ENCODE measurements at regions not wholly inside any gene's neighbourhood (a gene's known extent, or its start where the extent isn't known, plus 50 kb on each side); places are given as distances from the start of the nearest gene placed in this dataset.

DNA sequence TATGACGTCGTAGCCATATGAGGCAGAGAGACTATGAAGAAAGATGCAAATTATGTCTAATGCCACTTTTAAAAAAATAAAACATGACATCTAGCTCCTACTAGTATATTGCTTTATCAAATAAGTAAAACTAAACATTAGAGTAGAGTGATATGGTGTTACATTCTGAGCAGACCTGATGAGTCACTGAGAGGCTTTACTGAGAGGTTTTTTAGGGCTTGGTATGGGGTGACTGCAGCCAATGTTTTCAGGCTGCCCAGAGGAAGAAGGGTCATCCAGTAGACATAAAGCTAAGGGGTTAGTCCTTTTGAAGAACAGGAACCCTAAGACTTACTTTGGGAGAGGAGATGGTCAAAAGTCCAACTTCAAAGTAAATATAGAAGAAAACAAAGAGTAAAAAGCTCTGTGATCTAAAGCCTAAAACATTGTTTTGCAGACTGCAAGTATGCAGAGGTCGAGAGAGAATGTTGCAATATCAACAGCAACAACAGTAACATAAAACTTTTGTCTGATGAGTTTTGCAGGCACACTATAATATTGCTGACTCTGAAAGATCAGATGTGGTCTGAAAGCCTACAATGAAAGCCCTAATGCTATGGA lies 774.7 kb downstream of the TMTC2 start:
- TF ChIP-seq POLR2AphosphoS5 (IDR thresholded peaks at IDR 0.05; ENCODE audit: low read depth, low read length): no peak
- no peak for TF ChIP-seq SIN3A (IDR thresholded peaks at IDR 0.05; ENCODE audit: borderline replicate concordance, insufficient read depth, low read length)
- TF ChIP-seq, protein P1, sequence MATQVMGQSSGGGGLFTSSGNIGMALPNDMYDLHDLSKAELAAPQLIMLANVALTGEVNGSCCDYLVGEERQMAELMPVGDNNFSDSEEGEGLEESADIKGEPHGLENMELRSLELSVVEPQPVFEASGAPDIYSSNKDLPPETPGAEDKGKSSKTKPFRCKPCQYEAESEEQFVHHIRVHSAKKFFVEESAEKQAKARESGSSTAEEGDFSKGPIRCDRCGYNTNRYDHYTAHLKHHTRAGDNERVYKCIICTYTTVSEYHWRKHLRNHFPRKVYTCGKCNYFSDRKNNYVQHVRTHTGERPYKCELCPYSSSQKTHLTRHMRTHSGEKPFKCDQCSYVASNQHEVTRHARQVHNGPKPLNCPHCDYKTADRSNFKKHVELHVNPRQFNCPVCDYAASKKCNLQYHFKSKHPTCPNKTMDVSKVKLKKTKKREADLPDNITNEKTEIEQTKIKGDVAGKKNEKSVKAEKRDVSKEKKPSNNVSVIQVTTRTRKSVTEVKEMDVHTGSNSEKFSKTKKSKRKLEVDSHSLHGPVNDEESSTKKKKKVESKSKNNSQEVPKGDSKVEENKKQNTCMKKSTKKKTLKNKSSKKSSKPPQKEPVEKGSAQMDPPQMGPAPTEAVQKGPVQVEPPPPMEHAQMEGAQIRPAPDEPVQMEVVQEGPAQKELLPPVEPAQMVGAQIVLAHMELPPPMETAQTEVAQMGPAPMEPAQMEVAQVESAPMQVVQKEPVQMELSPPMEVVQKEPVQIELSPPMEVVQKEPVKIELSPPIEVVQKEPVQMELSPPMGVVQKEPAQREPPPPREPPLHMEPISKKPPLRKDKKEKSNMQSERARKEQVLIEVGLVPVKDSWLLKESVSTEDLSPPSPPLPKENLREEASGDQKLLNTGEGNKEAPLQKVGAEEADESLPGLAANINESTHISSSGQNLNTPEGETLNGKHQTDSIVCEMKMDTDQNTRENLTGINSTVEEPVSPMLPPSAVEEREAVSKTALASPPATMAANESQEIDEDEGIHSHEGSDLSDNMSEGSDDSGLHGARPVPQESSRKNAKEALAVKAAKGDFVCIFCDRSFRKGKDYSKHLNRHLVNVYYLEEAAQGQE (IDR thresholded peaks at IDR 0.05; ENCODE audit: insufficient read depth in 1 of 2, low read depth in 2 of 2, low read length in 2 of 2): no peak
- no peak for TF ChIP-seq FOXP2 (optimal IDR thresholded peaks at IDR 0.05; ENCODE audit: borderline replicate concordance, extremely low read depth, extremely low read length, insufficient read depth)
- no peak for TF ChIP-seq TAF1 (IDR thresholded peaks at IDR 0.05; ENCODE audit: borderline replicate concordance, insufficient read depth, low read length)

DNA sequence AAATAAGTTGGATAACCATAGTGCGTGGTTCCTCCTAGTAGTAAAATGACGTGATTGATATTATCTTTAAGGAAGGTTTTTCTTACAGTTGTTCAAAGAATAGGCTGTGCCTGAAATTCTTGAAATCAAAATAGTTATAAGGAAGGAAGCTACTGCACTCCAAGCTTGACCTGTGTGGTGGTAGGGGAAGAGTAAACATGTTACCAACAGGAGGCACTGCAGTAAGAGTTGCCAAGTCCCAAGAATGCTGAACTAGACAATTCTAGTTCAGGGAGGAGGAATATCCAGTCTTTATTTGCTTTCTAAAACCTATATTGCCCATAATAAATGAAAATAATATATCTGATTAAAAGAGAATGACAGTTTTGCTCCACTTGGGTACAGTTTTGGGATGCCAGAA lies 764.5 kb downstream of the TMTC2 start:
- TF ChIP-seq, protein P1 (IDR thresholded peaks at IDR 0.05; ENCODE audit: insufficient read depth in 1 of 2, low read depth in 2 of 2, low read length in 2 of 2): no peak

DNA sequence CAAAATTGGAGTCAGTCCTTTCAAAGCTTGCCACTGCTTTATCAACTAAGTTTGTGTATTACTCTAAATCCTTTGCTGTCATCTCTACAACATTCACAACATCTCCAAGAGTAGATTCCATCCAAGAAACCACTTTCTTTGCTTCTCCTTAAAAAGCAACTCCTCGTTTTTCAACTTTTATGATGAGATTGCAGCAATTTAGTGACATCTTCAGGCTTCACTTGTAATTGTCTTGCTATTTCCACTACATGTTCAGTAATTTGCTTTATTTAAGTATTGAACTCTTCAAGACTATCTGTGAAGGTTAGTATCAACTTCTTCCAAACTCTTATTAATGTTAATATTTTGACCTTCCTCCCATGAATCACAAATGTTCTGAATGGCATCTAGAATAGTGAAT lies 747.9 kb downstream of the TMTC2 start:
- TF ChIP-seq POLR2AphosphoS5 (IDR thresholded peaks at IDR 0.05; ENCODE audit: low read depth, low read length) (no peak), TAF1 (IDR thresholded peaks at IDR 0.05; ENCODE audit: borderline replicate concordance, insufficient read depth, low read length) (no peak), FOXP2 (optimal IDR thresholded peaks at IDR 0.05; ENCODE audit: borderline replicate concordance, extremely low read depth, extremely low read length, insufficient read depth) (no peak)

DNA sequence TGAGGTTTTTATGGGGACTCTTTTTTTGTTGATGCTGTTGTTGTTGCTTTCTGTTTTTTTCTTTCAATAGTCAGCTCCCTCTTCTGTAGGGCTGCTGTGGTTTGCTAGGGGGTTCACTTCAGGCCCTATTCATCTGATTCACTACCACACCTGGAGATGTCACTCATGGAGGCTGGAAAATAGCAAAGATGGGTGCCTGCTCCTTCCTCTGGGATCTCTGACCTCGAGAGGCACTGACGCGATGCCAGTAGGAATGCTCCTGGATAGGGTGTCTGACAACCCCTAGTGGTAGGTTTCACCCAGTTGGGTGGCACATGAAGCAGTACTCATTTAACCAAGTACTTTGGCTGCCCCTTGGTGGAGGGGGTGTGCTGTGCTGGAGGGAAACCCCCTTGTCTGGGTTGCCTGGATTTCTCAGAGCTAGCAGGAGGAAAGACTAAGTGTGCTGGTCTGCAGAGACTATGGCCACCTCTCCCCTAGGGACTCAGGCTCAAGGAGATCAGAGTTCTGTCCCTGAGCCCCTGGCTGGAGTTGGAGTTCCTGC lies 745.5 kb downstream of the TMTC2 start:
- no peak for TF ChIP-seq SIN3A (IDR thresholded peaks at IDR 0.05; ENCODE audit: borderline replicate concordance, insufficient read depth, low read length)
- no peak for TF ChIP-seq TAF1 (IDR thresholded peaks at IDR 0.05; ENCODE audit: borderline replicate concordance, insufficient read depth, low read length)
- TF ChIP-seq POLR2AphosphoS5 (IDR thresholded peaks at IDR 0.05; ENCODE audit: low read depth, low read length): no peak
- TF ChIP-seq FOXP2 (optimal IDR thresholded peaks at IDR 0.05; ENCODE audit: borderline replicate concordance, extremely low read depth, extremely low read length, insufficient read depth): no peak

DNA sequence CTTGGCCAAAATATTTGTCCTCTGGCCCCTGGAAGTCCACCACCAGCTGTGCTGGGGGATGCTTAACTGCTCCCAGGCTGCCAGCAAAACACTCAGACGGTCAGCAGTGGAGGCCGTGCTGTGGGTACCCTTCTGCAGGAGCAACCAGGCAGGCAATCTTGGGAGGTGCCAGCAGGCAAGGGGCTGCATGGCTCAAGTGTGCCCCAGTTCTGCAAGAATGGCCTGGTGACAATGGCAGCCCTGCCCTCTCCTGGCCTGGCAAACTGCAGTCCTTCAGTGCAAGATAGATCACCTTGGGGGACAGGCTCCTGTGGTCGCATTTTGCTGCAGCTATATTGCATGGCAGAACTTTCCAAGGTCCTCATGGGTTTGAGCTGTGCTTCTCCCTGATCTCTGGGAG lies 728.3 kb downstream of the TMTC2 start:
- TF ChIP-seq SIN3A (IDR thresholded peaks at IDR 0.05; ENCODE audit: borderline replicate concordance, insufficient read depth, low read length) (no peak), FOXP2 (optimal IDR thresholded peaks at IDR 0.05; ENCODE audit: borderline replicate concordance, extremely low read depth, extremely low read length, insufficient read depth) (no peak), POLR2AphosphoS5 (IDR thresholded peaks at IDR 0.05; ENCODE audit: low read depth, low read length) (no peak), TAF1 (IDR thresholded peaks at IDR 0.05; ENCODE audit: borderline replicate concordance, insufficient read depth, low read length) (no peak)
- TF ChIP-seq, protein P1 (IDR thresholded peaks at IDR 0.05; ENCODE audit: insufficient read depth in 1 of 2, low read depth in 2 of 2, low read length in 2 of 2): no peak

DNA sequence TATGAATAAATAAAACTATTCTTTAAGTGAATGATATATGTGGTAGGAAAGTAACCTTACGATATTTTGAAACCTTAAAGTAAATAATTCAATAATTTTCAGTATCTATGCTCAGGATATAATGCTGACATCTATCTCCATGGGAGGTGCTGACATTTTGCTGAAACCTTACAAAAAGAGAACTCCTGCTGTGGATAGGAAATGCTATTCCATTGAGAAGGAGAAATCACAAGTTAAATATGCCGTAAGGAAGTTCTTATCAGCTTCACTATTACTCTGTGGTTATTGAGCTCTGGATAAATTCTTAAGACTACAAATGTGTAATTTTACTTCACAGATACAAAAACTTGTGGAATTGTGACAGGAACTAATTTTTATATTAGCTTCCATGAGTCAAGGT lies 722.1 kb downstream of the TMTC2 start:
- TF ChIP-seq, protein P1 (IDR thresholded peaks at IDR 0.05; ENCODE audit: insufficient read depth in 1 of 2, low read depth in 2 of 2, low read length in 2 of 2): no peak
- TF ChIP-seq FOXP2 (optimal IDR thresholded peaks at IDR 0.05; ENCODE audit: borderline replicate concordance, extremely low read depth, extremely low read length, insufficient read depth) (no peak), SIN3A (IDR thresholded peaks at IDR 0.05; ENCODE audit: borderline replicate concordance, insufficient read depth, low read length) (no peak), POLR2AphosphoS5 (IDR thresholded peaks at IDR 0.05; ENCODE audit: low read depth, low read length) (no peak), TAF1 (IDR thresholded peaks at IDR 0.05; ENCODE audit: borderline replicate concordance, insufficient read depth, low read length) (no peak)

Data from PFSK-1 (cell line).